Osteoblast (primary cell): ENCODE measurements at regions not wholly inside any gene's neighbourhood (a gene's known extent, or its start where the extent isn't known, plus 50 kb on each side); places are given as distances from the start of the nearest gene placed in this dataset.
A peak's percentile ranks its signal among the peaks of the same experiment; 100 is the strongest.

ENCODE experiments used
- DNase-seq: peaks from one replicate; pipeline ENCODE4 v3.0.0; 2011; ENCODE audit warnings: low spot score, mixed read lengths; ENCODE audit not compliant: insufficient read length; ENCODE audit errors: missing footprints
- H2AFZ ChIP-seq: 2 replicates; pipeline ENCODE4 v1.6.0; 2011; ENCODE audit warnings: mild to moderate bottlenecking, low read length
- H3K27ac ChIP-seq: 2 replicates; pipeline ENCODE4 v1.5.1; 2011; ENCODE audit warnings: mild to moderate bottlenecking, low read depth, low read length, moderate library complexity
- H3K27me3 ChIP-seq: 2 replicates; pipeline ENCODE4 v1.6.0; 2012; ENCODE audit warnings: mild to moderate bottlenecking, control low read depth, inconsistent platforms, low read length, moderate library complexity; ENCODE audit not compliant: insufficient read depth
- H3K36me3 ChIP-seq: 2 replicates; pipeline ENCODE4 v1.5.1; 2011; ENCODE audit warnings: mild to moderate bottlenecking, low read length, control low read depth, moderate library complexity; ENCODE audit not compliant: insufficient read depth
- H3K4me1 ChIP-seq: 2 replicates; pipeline ENCODE4 v1.5.1; 2011; ENCODE audit warnings: mild to moderate bottlenecking, low read length, control low read depth, moderate library complexity; ENCODE audit not compliant: insufficient read depth
- H3K4me2 ChIP-seq: 2 replicates; pipeline ENCODE4 v1.6.0; 2011; ENCODE audit warnings: mild to moderate bottlenecking, low read length; ENCODE audit not compliant: insufficient read depth
- H3K4me3 ChIP-seq: fragments of 200-600 bp; sonication (generic); 3 replicates; pipeline ENCODE4 v1.5.1; 2012; ENCODE audit warnings: mild to moderate bottlenecking, low read length, inconsistent platforms; ENCODE audit not compliant: insufficient read depth
- H3K79me2 ChIP-seq: 2 replicates; pipeline ENCODE4 v1.6.0; 2012; ENCODE audit warnings: mild to moderate bottlenecking, low read length, control low read depth, inconsistent platforms; ENCODE audit not compliant: insufficient read depth
- H3K9me3 ChIP-seq: 2 replicates; pipeline ENCODE4 v1.5.1; 2011; ENCODE audit warnings: low read depth, low read length, control low read depth
- H4K20me1 ChIP-seq: 2 replicates; pipeline ENCODE4 v1.6.0; 2012; ENCODE audit warnings: mild to moderate bottlenecking, low read length, control low read depth; ENCODE audit not compliant: insufficient read depth
- CTCF ChIP-seq: IDR thresholded peaks from 2 replicates; pipeline ENCODE4 v1.5.1; 2011; ENCODE audit warnings: mild to moderate bottlenecking, low read depth, low read length, moderate library complexity; ENCODE audit errors: extremely low read depth

- Histone ChIP-seq H3K79me2 (no peaks in the 10 kb centered on the region), H3K36me3 (no peaks in the 10 kb centered on the region), H3K9me3 (no peaks in the 10 kb centered on the region), H4K20me1 (no peaks in the 10 kb centered on the region), H2AFZ (no peak overlapping the region), H3K27me3 (peaks cover 10% of the 10 kb centered on the region), H3K4me2 (no peak overlapping the region), H3K27ac (no peak overlapping the region), H3K4me3 (no peak overlapping the region), H3K4me1 (no peaks in the 10 kb centered on the region)
- no peak for TF ChIP-seq CTCF
- DNase-seq: peak; percentile 72
Measured at GRCh38 chr22:49668402-49668801, 159.3 kb downstream of the BRD1 start.

- no peaks in the 10 kb centered on the region for H3K4me1 ChIP-seq
- no peak overlapping the region for H3K27ac ChIP-seq
- no peak overlapping the region for H2AFZ ChIP-seq
- no peak overlapping the region for H3K4me3 ChIP-seq
- H3K4me2 ChIP-seq: no peak overlapping the region
- no peaks in the 10 kb centered on the region for H3K79me2 ChIP-seq
- DNase-seq: peak; percentile 77
- H4K20me1 ChIP-seq: no peaks in the 10 kb centered on the region
- no peaks in the 10 kb centered on the region for H3K9me3 ChIP-seq
- H3K36me3 ChIP-seq: no peaks in the 10 kb centered on the region
- peaks cover 10% of the 10 kb centered on the region for H3K27me3 ChIP-seq
- no peak for TF ChIP-seq CTCF
Measured at GRCh38 chr22:49667236-49667635, 160.4 kb downstream of the BRD1 start.

GRCh38 chr22:49666146-49666809 is 161.4 kb downstream of the BRD1 start:
- no peaks in the 10 kb centered on the region for H4K20me1 ChIP-seq
- TF ChIP-seq CTCF: no peak
- peak; percentile 57 for DNase-seq
- no peaks in the 10 kb centered on the region for H3K79me2 ChIP-seq
- no peak overlapping the region for H3K4me3 ChIP-seq
- no peak overlapping the region for H2AFZ ChIP-seq
- no peaks in the 10 kb centered on the region for H3K36me3 ChIP-seq
- no peaks in the 10 kb centered on the region for H3K9me3 ChIP-seq
- no peak overlapping the region for H3K4me2 ChIP-seq
- no peak overlapping the region for H3K27ac ChIP-seq
- peaks cover 4% of the 10 kb centered on the region for H3K27me3 ChIP-seq
- no peaks in the 10 kb centered on the region for H3K4me1 ChIP-seq

- DNase-seq: peak; percentile 65
- Histone ChIP-seq H3K36me3 (no peaks in the 10 kb centered on the region), H3K4me2 (no peak overlapping the region), H3K27ac (no peak overlapping the region), H3K9me3 (no peaks in the 10 kb centered on the region), H3K79me2 (no peaks in the 10 kb centered on the region), H3K4me1 (no peaks in the 10 kb centered on the region), H4K20me1 (no peaks in the 10 kb centered on the region), H2AFZ (no peak overlapping the region), H3K27me3 (no peaks in the 10 kb centered on the region), H3K4me3 (no peak overlapping the region)
- no peak for TF ChIP-seq CTCF
Measured at GRCh38 chr22:49664891-49665290, 162.8 kb downstream of the BRD1 start.
